Lower leg skin (tissue), 4 donors: ENCODE measurements at regions not wholly inside any gene's neighbourhood (a gene's known extent, or its start where the extent isn't known, plus 50 kb on each side); places are given as distances from the start of the nearest gene placed in this dataset.

Experiments used
- DNase-seq, 2 donors: peaks; one replicate each; pipeline ENCODE4 v3.0.0-alpha.2; 2019; ENCODE audit warnings: low spot score in 2 of 2
- H3K4me3 ChIP-seq: fragments of 200-600 bp; sonication (generic); 2 replicates; pipeline ENCODE4 v1.5.1; 2017; ENCODE audit warnings: mild to moderate bottlenecking, low read depth; ENCODE audit not compliant: poor library complexity, severe bottlenecking
- POLR2A ChIP-seq, 2 donors: fragments of 450-650 bp; IDR thresholded peaks; one replicate each; pipeline ENCODE4 v1.6.1; 2016 to 2017; ENCODE audit warnings: antibody characterized with exemption in 2 of 2, mild to moderate bottlenecking in 1 of 2, moderate library complexity in 1 of 2
- WGBS, 2 donors: methylation state at CpG; one replicate each; pipeline ENCODE4 v1.1.5; 2018; 5-methylcytosine and 5-hydroxymethylcytosine counted together
- intact Hi-C: fragments of 100-400 bp; cut with DNase I; formaldehyde crosslinking; loops from one replicate; pipeline ENCODE4 v1.15.0; 2023; ENCODE audit warnings: low total_unique reads
- TF ChIP-seq, protein P1 (sequence below), 3 donors: fragments of 450-650 bp; IDR thresholded peaks; one replicate each; pipeline ENCODE4 v1.5.1; 2016; ENCODE audit warnings: antibody characterized with exemption in 3 of 3, mild to moderate bottlenecking in 3 of 3, moderate library complexity in 2 of 3

DNA sequence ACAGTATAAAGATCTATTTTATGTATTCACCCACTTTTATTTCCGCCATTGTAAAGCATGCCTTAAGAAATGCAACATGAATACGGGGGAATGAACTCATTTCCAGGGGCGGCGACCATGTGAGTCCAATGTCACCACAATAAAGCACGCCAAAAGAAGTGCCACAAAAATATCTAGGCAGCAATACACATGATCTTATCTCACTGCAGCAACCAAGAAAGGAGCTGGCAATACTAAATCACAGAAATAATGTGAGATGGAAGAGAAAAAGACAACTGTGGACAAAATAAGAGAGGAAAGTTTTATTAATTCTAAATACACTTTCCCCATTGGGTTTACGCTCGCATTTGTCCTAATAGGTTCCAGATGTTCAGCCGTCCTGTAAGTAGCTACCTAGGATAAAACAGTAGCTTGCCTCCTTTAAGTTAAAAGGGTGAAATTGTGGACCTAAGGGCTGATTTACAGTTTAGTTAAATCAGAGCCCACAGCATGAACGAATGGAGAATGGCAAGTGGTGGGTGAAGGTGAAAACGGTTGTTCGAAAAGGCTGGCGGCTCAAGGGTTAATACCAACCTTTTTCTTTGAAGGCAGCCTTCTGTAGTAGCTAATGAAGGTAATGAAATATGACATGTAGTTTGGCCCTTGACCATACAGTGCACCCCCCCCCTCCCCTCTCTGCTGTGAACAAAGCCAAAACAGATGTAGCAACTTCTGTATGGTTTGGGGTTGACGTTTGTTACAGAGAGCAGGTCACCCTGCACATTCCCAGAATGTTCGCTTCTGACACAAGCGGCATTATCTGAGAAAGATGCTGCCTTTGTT, 504.2 kb upstream of the PSMD7 start:
- H3K4me3 ChIP-seq = no peak overlapping the region
- 45 to 53% methylated on average over 15 of the region's 15 CpGs for WGBS, 2 donors
- intact Hi-C loops = no loop called here
- TF ChIP-seq POLR2A (IDR thresholded peaks at IDR 0.05) = no peak
- TF ChIP-seq, protein P1, sequence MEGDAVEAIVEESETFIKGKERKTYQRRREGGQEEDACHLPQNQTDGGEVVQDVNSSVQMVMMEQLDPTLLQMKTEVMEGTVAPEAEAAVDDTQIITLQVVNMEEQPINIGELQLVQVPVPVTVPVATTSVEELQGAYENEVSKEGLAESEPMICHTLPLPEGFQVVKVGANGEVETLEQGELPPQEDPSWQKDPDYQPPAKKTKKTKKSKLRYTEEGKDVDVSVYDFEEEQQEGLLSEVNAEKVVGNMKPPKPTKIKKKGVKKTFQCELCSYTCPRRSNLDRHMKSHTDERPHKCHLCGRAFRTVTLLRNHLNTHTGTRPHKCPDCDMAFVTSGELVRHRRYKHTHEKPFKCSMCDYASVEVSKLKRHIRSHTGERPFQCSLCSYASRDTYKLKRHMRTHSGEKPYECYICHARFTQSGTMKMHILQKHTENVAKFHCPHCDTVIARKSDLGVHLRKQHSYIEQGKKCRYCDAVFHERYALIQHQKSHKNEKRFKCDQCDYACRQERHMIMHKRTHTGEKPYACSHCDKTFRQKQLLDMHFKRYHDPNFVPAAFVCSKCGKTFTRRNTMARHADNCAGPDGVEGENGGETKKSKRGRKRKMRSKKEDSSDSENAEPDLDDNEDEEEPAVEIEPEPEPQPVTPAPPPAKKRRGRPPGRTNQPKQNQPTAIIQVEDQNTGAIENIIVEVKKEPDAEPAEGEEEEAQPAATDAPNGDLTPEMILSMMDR (IDR thresholded peaks at IDR 0.05) = no peak
- DNase-seq = no peak

DNA sequence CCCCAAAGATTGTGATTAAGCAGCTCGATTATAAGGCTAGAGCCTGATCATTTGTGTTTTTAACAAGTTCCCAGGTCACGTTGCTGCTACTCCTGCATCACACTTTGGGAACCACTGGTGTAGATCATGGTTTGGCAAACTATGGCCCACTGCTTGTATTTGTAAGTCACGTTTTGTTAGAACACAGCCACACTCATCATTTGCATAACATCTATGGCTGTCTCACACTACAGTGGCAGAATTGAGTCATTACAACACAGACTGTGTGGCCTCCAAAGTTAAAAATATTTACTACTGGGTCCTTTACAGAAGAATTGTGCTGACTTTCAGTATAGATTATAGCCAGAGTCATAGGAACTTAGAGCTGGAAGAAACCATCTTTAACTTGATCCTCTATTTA, 515.3 kb upstream of the PSMD7 start:
- H3K4me3 ChIP-seq = no peak overlapping the region
- 65 to 75% methylated on average over 3 of the region's 3 CpGs for WGBS, 2 donors
- TF ChIP-seq POLR2A (IDR thresholded peaks at IDR 0.05) = no peak
- TF ChIP-seq, protein P1 (IDR thresholded peaks at IDR 0.05) = no peak
- DNase-seq = no peak
- intact Hi-C loops = no loop called here

DNA sequence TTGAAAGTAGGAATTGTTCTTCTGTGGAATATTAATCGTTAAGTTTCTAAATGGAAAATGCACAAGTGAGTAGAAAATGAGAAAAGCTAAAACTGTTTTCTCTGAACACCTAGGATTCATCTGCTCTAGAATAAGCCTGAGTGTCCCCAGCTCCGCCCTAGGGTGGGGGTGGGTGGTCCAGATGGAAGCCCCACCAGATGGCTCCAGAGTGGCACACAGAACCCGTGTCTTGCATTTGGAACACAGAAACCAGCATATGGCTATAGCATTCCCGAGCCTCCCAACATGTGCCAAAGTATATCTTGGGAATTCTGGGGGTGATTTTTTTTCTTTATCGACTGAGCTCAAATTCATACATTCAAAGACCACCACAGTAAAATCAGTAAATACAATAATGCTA, 517.7 kb upstream of the PSMD7 start:
- TF ChIP-seq POLR2A (IDR thresholded peaks at IDR 0.05) = no peak
- TF ChIP-seq, protein P1 (IDR thresholded peaks at IDR 0.05) = no peak
- 63 to 76% methylated on average over 5 of the region's 5 CpGs for WGBS, 2 donors
- H3K4me3 ChIP-seq = no peak overlapping the region
- DNase-seq = no peak
- intact Hi-C loops = no loop called here

DNA sequence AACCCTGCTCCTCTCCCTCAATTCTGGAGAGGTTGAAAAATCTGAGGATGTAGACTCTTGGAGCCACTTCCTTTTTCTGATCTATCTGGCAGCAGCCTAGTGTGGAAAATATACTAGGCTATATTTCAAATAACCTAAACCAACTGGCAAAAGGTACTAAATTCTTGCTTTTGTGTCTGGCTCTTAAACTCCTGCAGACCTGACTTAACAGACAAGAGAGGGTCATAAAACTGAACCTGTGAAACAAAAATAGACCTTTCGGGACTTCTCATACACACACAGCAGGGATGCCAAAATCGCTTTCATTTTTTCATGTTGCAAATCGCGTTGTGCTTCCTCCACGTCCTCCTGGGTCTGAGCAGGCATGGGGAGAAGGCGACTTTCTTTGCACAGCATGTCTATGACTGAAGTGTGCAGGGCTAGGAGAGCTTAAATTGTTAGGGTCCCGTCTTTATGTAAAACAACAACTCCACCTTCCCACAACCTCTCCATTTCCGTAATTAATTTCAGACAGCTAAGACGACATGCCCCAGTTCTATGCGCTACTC, 520.7 kb upstream of the PSMD7 start:
- TF ChIP-seq, protein P1 (IDR thresholded peaks at IDR 0.05) = no peak
- TF ChIP-seq POLR2A (IDR thresholded peaks at IDR 0.05) = no peak
- intact Hi-C loops = no loop called here
- no peak overlapping the region for H3K4me3 ChIP-seq
- DNase-seq = no peak
- WGBS, 2 donors = 26 to 62% methylated on average over 10 of the region's 10 CpGs

DNA sequence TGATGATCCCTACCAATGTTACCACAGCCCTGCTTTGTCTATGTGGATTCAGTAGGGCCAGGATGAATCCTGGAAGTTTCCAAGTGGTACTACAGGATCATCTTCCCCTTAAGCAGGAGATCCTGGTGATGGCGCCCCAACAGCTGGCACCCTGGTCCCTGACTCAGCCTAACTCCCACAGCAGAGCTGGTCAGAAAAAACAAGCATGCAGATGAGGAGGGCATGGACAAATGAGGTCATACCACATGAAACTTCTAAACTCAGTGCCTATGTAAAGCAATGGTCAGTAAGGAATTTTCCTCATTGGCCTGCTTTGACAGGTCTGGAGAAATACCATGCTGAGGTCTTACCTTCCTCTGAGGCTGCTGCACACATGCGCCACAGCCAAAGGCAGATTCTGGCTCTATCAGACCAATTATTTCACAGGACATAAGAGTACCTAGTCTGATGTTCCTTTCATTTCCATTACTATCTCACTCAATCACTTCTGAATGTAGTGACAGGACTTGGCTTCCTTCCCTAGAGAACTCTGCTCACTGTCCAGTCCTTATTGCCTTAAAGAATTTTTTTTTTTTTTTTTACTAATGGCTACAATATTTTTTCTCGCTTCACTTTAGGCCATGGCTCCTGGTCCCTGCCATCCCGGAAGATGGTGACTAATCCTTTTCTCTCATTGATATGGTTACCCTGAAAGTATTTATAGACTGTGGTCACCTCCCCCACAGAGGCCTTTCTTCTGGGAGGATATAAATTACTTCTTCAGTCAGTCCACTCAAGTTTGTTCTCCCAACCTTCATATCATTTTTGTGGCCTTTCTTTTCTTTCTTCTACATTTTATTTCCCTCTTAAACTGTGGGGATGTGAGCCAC, 525.2 kb upstream of the PSMD7 start:
- TF ChIP-seq, protein P1 (IDR thresholded peaks at IDR 0.05) = no peak
- TF ChIP-seq POLR2A (IDR thresholded peaks at IDR 0.05) = no peak
- H3K4me3 ChIP-seq = no peak overlapping the region
- intact Hi-C loops = no loop called here
- DNase-seq = no peak
- 84% methylated on average over 4 of the region's 4 CpGs for WGBS, 2 donors
